Coronary artery (tissue), 2 donors: ENCODE measurements at regions not wholly inside any gene's neighbourhood (a gene's known extent, or its start where the extent isn't known, plus 50 kb on each side); places are given as distances from the start of the nearest gene placed in this dataset.

Experiments
- DNase-seq: peaks from one replicate; pipeline ENCODE4 v3.0.0-alpha.2; 2017; ENCODE audit warnings: low spot score
- H3K27ac ChIP-seq, 2 donors: fragments of 200-600 bp; sonication (generic); one replicate each; pipeline ENCODE4 v1.5.1; 2016 to 2019
- H3K4me3 ChIP-seq: fragments of 200-600 bp; sonication (generic); 2 replicates; pipeline ENCODE4 v1.5.1; 2016; ENCODE audit warnings: mild to moderate bottlenecking, moderate library complexity
- TF ChIP-seq, protein P1 (sequence below): fragments of 200-600 bp; sonication (generic); IDR thresholded peaks from one replicate; pipeline ENCODE4 v1.5.1; 2019; ENCODE audit warnings: antibody characterized with exemption

DNA sequence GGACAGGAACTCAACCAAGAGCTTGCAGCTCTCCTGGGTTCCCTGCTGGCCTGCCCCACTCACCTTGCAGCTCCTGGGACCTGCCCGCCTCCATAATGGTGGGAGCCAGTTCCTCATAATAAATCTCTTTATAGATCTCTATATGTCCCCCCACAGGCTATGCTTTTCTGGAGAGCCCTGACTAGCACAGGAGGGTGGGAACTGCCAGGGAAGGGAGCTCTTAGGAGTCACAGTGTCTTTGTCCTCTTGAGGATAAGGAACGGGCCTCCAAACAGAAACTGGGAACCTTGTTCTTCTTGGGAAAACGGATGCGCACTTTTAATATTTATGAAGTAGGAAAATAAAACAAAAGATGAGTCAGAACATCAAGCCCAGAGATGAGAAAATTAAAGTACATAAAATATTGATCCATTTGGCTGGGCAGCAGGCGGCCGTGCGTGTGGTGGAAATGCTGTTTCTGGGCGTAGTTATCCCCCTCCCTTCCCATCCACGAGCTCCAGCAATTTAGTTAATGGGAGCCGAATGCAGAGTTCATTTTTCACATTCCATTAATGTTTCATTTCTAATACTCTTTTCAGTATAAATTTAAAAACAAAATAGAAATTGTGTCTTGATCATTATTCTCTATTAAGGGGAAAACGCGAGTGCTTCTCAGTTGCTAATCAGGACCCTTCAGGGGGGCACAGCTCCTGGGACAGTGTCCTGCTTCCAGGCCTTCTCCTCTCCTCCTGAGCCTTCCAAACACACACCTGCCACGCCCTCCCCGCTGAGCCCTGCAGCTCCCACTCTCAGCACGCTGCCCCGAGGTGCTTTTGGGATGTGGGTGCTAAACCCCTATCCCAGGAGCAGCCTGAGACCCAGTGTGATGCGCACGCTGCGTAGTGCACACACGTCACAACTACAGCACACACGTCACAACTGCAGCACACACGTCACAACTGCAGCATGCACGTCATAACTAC lies 323.3 kb upstream of the AJAP1 start:
- no peak overlapping the region for H3K27ac ChIP-seq
- TF ChIP-seq, protein P1, sequence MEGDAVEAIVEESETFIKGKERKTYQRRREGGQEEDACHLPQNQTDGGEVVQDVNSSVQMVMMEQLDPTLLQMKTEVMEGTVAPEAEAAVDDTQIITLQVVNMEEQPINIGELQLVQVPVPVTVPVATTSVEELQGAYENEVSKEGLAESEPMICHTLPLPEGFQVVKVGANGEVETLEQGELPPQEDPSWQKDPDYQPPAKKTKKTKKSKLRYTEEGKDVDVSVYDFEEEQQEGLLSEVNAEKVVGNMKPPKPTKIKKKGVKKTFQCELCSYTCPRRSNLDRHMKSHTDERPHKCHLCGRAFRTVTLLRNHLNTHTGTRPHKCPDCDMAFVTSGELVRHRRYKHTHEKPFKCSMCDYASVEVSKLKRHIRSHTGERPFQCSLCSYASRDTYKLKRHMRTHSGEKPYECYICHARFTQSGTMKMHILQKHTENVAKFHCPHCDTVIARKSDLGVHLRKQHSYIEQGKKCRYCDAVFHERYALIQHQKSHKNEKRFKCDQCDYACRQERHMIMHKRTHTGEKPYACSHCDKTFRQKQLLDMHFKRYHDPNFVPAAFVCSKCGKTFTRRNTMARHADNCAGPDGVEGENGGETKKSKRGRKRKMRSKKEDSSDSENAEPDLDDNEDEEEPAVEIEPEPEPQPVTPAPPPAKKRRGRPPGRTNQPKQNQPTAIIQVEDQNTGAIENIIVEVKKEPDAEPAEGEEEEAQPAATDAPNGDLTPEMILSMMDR, result no peak
- H3K4me3 ChIP-seq, result no peak overlapping the region
- DNase-seq, result no peak

- TF ChIP-seq, protein P1, result no peak
- Histone ChIP-seq H3K4me3 (no peak overlapping the region), H3K27ac (no peak overlapping the region)
- DNase-seq, result no peak
Observed at GRCh38 chr1:4331767-4332163, 322.6 kb upstream of the AJAP1 start.

DNA sequence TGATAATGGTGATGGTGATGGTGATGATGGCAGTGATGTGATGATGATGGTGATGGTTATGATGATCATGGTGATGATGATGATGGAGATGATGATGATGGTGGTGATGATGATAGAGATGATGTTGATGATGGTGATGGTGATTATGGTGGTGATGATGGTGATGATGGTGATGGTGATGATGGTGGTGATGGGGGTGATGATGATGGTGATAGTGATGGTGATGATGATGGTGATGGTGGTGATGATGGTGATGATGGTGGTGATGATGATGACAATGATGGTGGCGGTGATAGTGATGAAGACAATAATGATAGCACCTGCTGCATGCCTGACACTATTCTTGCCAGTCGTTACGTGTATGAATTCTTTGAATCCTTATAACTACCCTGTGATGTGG lies 317.9 kb upstream of the AJAP1 start:
- DNase-seq, result no peak
- no peak overlapping the region for H3K4me3 ChIP-seq
- TF ChIP-seq, protein P1, result no peak
- no peak overlapping the region for H3K27ac ChIP-seq

DNA sequence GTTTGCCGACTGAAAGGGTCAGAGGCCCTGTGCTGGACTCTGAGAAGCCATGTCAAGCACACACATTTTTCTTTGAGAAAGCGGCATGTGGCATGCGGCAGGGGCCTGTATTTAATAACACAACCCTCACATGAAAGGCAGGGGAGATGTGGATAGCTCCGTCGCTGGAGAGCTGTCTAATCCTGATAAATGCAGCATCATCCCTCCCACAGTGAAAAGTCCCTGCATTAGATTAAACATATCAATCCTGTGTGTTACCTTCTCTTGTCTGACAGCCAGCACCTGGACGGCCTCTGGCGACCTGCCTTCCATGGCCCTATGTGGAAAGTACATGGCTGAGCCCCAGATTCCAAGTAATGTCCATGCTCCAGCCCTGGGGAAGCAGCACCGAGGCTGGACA lies 313.0 kb upstream of the AJAP1 start:
- H3K27ac ChIP-seq, result no peak overlapping the region
- H3K4me3 ChIP-seq, result no peak overlapping the region
- TF ChIP-seq, protein P1, result no peak
- no peak for DNase-seq

GRCh38 chr1:4344065-4344732 lies 310.2 kb upstream of the AJAP1 start:
- no peak for DNase-seq
- Histone ChIP-seq H3K27ac (no peak overlapping the region), H3K4me3 (no peak overlapping the region)
- TF ChIP-seq, protein P1, result no peak

DNA sequence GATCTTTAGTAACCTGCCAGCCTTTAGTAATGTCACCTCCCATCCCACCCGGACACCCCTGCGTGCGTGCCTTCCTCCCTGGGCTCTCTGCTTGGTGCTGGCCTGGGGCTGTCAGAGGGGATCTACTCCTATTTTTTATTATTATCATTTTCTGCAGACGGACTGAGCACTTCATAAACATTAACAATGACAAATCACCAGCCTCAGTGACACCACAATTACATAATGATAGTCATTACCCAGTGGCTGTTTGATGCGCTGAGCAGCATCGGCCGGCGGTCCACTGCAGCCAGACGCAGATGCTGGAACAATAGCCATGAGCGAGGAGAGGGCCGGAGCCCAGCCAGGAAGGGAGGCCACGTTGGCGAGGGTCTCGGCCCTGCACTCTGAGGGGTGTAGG lies 309.3 kb upstream of the AJAP1 start:
- Histone ChIP-seq H3K27ac (no peak overlapping the region), H3K4me3 (no peak overlapping the region)
- no peak for DNase-seq
- TF ChIP-seq, protein P1, result no peak
